ENCODE measurements at regions not wholly inside any gene's neighbourhood (a gene's known extent, or its start where the extent isn't known, plus 50 kb on each side); places are given as distances from the start of the nearest gene placed in this dataset.
A peak's percentile ranks its signal among the peaks of the same experiment; 100 is the strongest.

GRCh38 chr2:5990086-5990485 lies 297.9 kb downstream of the SOX11 start:
- Histone ChIP-seq H2AK5ac (ENCODE audit: low read depth, low read length) (no peak overlapping the region), H2BK5ac (ENCODE audit: low read depth, low read length) (no peak overlapping the region), H3K79me2 (ENCODE audit: control insufficient read depth in 1 of 2, insufficient read depth in 2 of 2, low read length in 2 of 2) (no peaks in the 10 kb centered on the region), H3K56ac (replicated peaks; ENCODE audit: insufficient read length, low read depth, low read length) (no peak overlapping the region), H3K79me1 (ENCODE audit: low read depth, low read length) (no peaks in the 10 kb centered on the region), H2BK15ac (ENCODE audit: low read length) (no peak overlapping the region), H4K5ac (ENCODE audit: insufficient read length, low read depth, low read length) (no peak overlapping the region), H2BK120ac (replicated peaks; ENCODE audit: low read depth, low read length) (no peak overlapping the region), H3K4me2 (ENCODE audit: insufficient read depth in 1 of 2, low read depth in 2 of 2, low read length in 2 of 2) (no peak overlapping the region), H2AFZ (ENCODE audit: low read length) (no peak overlapping the region), H3K4me3 (ENCODE audit: extremely low read depth in 1 of 4, insufficient read depth in 2 of 4, low read depth in 3 of 4, low read length in 4 of 4) (no peak overlapping the region), H3K4me1 (replicated peaks in 1 of 4; ENCODE audit: control insufficient read depth in 3 of 4, insufficient read depth in 4 of 4, low read length in 3 of 4) (peaks cover 0 to 3% (median under 1%) of the 10 kb centered on the region in 4 experiments; a peak in 3 of 7 replicates), H3K18ac (ENCODE audit: extremely low read depth, low read length) (no peak overlapping the region), H4K8ac (ENCODE audit: extremely low read depth, insufficient read depth, low read length) (no peak overlapping the region), H3K23ac (ENCODE audit: insufficient read length) (no peak overlapping the region), H3K4ac (replicated peaks; ENCODE audit: insufficient read length, low read depth, low read length) (no peak overlapping the region), H3K23me2 (ENCODE audit: low read depth, low read length) (no peaks in the 10 kb centered on the region; the same call in 1 of the 2 replicates), H3K27ac (ENCODE audit: low read depth, low read length) (no peak overlapping the region), H3K14ac (ENCODE audit: insufficient read length) (no peak overlapping the region), H3K9me3 (ENCODE audit: insufficient read depth in 2 of 2, low read depth in 1 of 2, low read length in 1 of 2) (no peaks in the 10 kb centered on the region), H2BK12ac (ENCODE audit: low read depth, low read length) (no peak overlapping the region), H3K36me3 (ENCODE audit: control insufficient read depth in 2 of 4, insufficient read depth in 4 of 4, low read length in 3 of 4) (no peaks in the 10 kb centered on the region), H3K27me3 (replicated peaks in 1 of 4; ENCODE audit: control insufficient read depth in 3 of 4, extremely low read depth in 1 of 4, insufficient read depth in 3 of 4, low read length in 3 of 4) (no peaks in the 10 kb centered on the region), H2BK20ac (ENCODE audit: low read length) (no peak overlapping the region), H4K20me1 (replicated peaks in 1 of 2; ENCODE audit: control insufficient read depth in 1 of 2, insufficient read depth in 2 of 2, low read length in 2 of 2) (no peaks in the 10 kb centered on the region), H3K9ac (replicated peaks in 1 of 4; ENCODE audit: extremely low read depth in 1 of 4, low read depth in 3 of 4, low read length in 3 of 4) (no peak overlapping the region), H4K91ac (replicated peaks; ENCODE audit: insufficient read length, low read length) (no peak overlapping the region)
- WGBS, 2 experiments (ENCODE audit: extremely low coverage in 1 of 2, insufficient coverage in 1 of 2, insufficient read length in 1 of 2, insufficient replicate concordance in 2 of 2, low coverage in 1 of 2, low lambda C conversion rate in 2 of 2, missing lambda C conversion rate in 1 of 2): 85% methylated on average over 5 of the region's 5 CpGs; no CpG with 5 or more reads in 1 of the 2 experiments
- ChIA-PET POLR2A (ENCODE audit: partially characterized antibody) (no interaction called here), CTCF (ENCODE audit: partially characterized antibody) (interaction anchor here (1.2 kb wide), 1 partner anchor 11 kb away, joined by 3 read pairs; no protein-coding TSS in a partner anchor)
- TF ChIP-seq RAD21 (IDR thresholded peaks at IDR 0.05 in 1 of 2, conservative IDR thresholded peaks at IDR 0.05 in 1 of 2; ENCODE audit: low read depth in 2 of 2, low read length in 2 of 2) (0 out of 4 replicates have a peak, but pooled peaks of 1 of the 2 experiments have one; percentile 3), POLR2A (IDR thresholded peaks at IDR 0.05; ENCODE audit: control extremely low read depth in 1 of 2, low read depth in 2 of 2, low read length in 2 of 2) (no peak), RFX5 (IDR thresholded peaks at IDR 0.05; ENCODE audit: borderline replicate concordance, low read depth, low read length) (no peak), CHD2 (IDR thresholded peaks at IDR 0.05; ENCODE audit: low read length) (no peak), SP4 (IDR thresholded peaks at IDR 0.05; ENCODE audit: low read length) (no peak)
- DNase-seq (ENCODE audit: low read depth in 1 of 2, low spot score in 2 of 2) (no peak), FAIRE-seq (no peak)

Measured in H1 (cell line).